HEK293T (cell line): ENCODE measurements at regions not wholly inside any gene's neighbourhood (a gene's known extent, or its start where the extent isn't known, plus 50 kb on each side); places are given as distances from the start of the nearest gene placed in this dataset.
A peak's percentile ranks its signal among the peaks of the same experiment; 100 is the strongest.

Experiments
- CTCF ChIA-PET: fragments of 350-600 bp; formaldehyde crosslinking; extraction: SDS; loops from one replicate; lab custom pipeline; 2021; ENCODE audit warnings: antibody characterized with exemption, inconsistent platforms; lab: Yijun Ruan, JAX
- POLR2A ChIA-PET: fragments of 350-600 bp; formaldehyde crosslinking; extraction: SDS; loops from one replicate; lab custom pipeline; 2020; ENCODE audit warnings: antibody characterized with exemption, inconsistent platforms; lab: Yijun Ruan, JAX
- DNase-seq: peaks from one replicate; pipeline ENCODE4 v3.0.0; 2012; ENCODE audit warnings: mixed read lengths; ENCODE audit errors: extremely low spot score
- ARNT ChIP-seq: fragments of 450-650 bp; IDR thresholded peaks from 2 replicates; pipeline ENCODE4 v1.6.1; 2017; ENCODE audit warnings: mild to moderate bottlenecking
- BHLHE40 ChIP-seq: fragments of 450-650 bp; IDR thresholded peaks from 2 replicates; pipeline ENCODE4 v1.6.1; 2016; ENCODE audit warnings: mild to moderate bottlenecking, moderate library complexity, borderline replicate concordance
- CTBP1 ChIP-seq: fragments of 450-650 bp; IDR thresholded peaks from 2 replicates; pipeline ENCODE4 v1.6.1; 2016; ENCODE audit warnings: borderline replicate concordance
- ELF4 ChIP-seq: fragments of 450-650 bp; IDR thresholded peaks from 2 replicates; pipeline ENCODE4 v1.6.1; 2017; ENCODE audit warnings: antibody characterized with exemption
- FOXA1 ChIP-seq: fragments of 450-650 bp; IDR thresholded peaks from 2 replicates; pipeline ENCODE4 v1.6.1; 2016; ENCODE audit warnings: mild to moderate bottlenecking
- FOXK2 ChIP-seq: fragments of 450-650 bp; IDR thresholded peaks from 2 replicates; pipeline ENCODE4 v1.6.1; 2016; ENCODE audit warnings: mild to moderate bottlenecking
- FOXM1 ChIP-seq: fragments of 450-650 bp; IDR thresholded peaks from 2 replicates; pipeline ENCODE4 v1.6.1; 2017; ENCODE audit warnings: mild to moderate bottlenecking, borderline replicate concordance
- HDGF ChIP-seq: fragments of 450-650 bp; IDR thresholded peaks from 2 replicates; pipeline ENCODE4 v1.6.1; 2017; ENCODE audit warnings: antibody characterized with exemption, borderline replicate concordance
- L3MBTL2 ChIP-seq: fragments of 450-650 bp; conservative IDR thresholded peaks from 2 replicates; pipeline ENCODE4 v1.6.1; 2016; ENCODE audit warnings: mild to moderate bottlenecking
- LEF1 ChIP-seq: fragments of 450-650 bp; IDR thresholded peaks from 2 replicates; pipeline ENCODE4 v1.6.1; 2017; ENCODE audit warnings: mild to moderate bottlenecking, borderline replicate concordance
- NFRKB ChIP-seq: fragments of 450-650 bp; IDR thresholded peaks from 2 replicates; pipeline ENCODE4 v1.6.1; 2016; ENCODE audit warnings: mild to moderate bottlenecking, moderate library complexity
- SP1 ChIP-seq: fragments of 450-650 bp; IDR thresholded peaks from 2 replicates; pipeline ENCODE4 v1.6.1; 2017
- SUZ12 ChIP-seq: fragments of 450-650 bp; IDR thresholded peaks from 2 replicates; pipeline ENCODE4 v1.6.1; 2016; ENCODE audit warnings: mild to moderate bottlenecking
- TARDBP ChIP-seq: fragments of 450-650 bp; IDR thresholded peaks from 2 replicates; pipeline ENCODE4 v1.6.1; 2016
- ZNF384 ChIP-seq: fragments of 450-650 bp; IDR thresholded peaks from 2 replicates; pipeline ENCODE4 v1.6.1; 2016
- TF ChIP-seq, protein P1 (sequence below): fragments of 450-650 bp; IDR thresholded peaks from 2 replicates; pipeline ENCODE4 v1.6.1; 2016

DNA sequence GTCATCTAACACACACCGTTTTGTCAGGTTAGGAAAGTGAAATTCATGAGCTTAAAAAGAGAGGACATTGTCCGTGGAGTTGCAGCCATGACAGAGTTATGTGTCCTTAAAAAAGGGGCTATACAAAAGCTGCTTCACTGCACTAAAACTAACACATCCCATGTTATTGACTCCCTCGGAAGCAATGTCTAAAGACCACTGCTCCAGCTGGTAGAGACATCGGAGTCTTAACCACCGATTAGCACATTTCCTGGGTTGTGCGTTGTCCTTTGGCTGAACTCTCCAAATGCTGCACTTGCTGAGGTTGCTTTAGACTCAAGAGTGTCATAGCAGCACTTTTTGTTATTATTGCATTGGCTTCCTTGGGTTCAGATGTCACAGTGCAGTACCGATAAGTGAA, 128.3 kb upstream of the C9orf72 start:
- ChIA-PET POLR2A (no interaction called here), CTCF (interaction anchor here (0.6 kb wide), 1 partner anchor 746 kb away, joined by 4 read pairs; no protein-coding TSS in a partner anchor)
- no peak for DNase-seq
- TF ChIP-seq LEF1 = no peak
- TF ChIP-seq FOXM1 = no peak
- TF ChIP-seq SP1 = no peak
- TF ChIP-seq CTBP1 = no peak
- TF ChIP-seq SUZ12 = no peak

DNA sequence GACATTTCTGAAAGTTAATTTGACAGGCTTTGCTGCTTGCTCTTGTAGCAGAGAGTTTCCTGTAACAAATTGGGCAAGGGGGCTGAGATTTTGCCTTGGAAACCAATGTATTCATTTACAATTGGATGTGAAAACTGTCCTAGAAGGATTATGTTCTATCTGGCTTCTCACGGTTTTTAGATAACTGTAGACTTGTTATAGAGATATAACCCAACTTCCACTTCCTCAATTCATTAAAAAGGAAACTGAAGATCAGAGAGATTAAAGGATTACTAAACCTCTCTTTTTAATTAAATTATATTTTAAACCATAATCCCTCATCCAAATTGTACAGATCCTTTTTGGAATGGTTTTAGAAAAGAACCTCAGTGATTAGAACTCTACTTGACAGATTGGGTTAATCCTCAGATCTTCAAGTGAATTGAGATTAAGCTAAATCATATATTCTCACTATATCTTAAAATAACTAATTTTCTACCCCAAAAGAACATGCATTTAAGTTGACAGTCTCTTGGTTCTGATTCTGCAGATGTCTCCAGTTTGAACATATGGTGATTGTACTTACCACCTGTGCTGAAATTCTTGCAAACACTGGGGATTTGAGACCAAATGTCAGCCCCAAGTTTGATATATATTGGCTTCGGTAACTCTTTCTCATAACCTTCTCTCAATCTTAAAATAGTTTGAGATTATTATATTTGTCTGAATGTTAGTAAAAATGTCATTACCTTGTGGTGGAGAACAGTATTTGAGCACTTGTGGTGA, 130.1 kb upstream of the C9orf72 start:
- ChIA-PET CTCF (interaction anchor here (0.6 kb wide), 1 partner anchor 702 kb away, joined by 3 read pairs; no protein-coding TSS in a partner anchor), POLR2A (no interaction called here)

DNA sequence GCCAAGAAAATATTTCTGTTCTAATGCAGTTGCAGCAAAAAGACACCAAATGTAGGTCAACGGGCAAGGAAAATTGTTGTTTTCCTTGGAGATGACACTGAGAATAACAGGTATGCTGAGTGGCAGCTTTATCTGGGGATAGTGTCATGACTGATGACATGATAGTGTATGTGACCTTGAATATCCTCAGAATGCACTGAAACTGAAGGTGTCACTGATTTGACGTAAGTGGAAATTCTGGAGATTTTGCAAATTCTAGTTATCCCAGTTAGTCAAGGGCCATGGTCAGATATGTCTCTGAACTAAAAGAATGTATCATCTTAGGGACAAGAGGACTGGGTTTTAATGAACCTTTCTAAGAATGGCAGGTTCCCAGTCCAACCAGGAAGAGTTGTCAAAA, 138.0 kb upstream of the C9orf72 start:
- ChIA-PET CTCF (no interaction called here), POLR2A (no interaction called here)
- no peak for DNase-seq

More for the DNA sequence above, 130.1 kb upstream of the C9orf72 start:
- DNase-seq = no peak
- TF ChIP-seq ELF4 (no peak), HDGF (no peak), CTBP1 (no peak), FOXA1 (no peak), FOXK2 (no peak), ZNF384 (no peak)
- TF ChIP-seq, protein P1, sequence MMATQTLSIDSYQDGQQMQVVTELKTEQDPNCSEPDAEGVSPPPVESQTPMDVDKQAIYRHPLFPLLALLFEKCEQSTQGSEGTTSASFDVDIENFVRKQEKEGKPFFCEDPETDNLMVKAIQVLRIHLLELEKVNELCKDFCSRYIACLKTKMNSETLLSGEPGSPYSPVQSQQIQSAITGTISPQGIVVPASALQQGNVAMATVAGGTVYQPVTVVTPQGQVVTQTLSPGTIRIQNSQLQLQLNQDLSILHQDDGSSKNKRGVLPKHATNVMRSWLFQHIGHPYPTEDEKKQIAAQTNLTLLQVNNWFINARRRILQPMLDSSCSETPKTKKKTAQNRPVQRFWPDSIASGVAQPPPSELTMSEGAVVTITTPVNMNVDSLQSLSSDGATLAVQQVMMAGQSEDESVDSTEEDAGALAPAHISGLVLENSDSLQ = no peak

DNA sequence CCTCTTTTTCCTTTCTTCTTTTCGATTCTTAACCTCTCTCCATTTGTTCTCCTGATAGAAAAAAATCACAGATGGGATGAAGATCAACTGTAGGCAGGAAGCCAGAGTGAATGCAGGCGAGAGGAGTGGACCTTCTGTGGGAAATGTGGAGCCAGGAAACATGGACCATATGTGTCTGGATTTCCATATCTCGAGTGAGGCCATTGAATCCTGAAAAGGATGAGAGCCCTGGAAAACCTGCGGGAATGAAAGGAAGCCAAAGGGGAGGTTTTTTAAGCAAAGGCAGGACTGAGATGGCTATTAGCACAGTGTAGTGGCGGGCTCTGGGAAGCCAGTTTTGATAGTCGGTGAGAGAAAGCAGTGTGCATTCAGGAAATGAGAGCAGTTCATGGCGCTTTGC, 139.5 kb upstream of the C9orf72 start:
- POLR2A ChIA-PET = no interaction called here
- CTCF ChIA-PET = no interaction called here

More for the DNA sequence above, 138.0 kb upstream of the C9orf72 start:
- TF ChIP-seq FOXM1 (no peak), ARNT (no peak), TARDBP (no peak), BHLHE40 (no peak)

DNA sequence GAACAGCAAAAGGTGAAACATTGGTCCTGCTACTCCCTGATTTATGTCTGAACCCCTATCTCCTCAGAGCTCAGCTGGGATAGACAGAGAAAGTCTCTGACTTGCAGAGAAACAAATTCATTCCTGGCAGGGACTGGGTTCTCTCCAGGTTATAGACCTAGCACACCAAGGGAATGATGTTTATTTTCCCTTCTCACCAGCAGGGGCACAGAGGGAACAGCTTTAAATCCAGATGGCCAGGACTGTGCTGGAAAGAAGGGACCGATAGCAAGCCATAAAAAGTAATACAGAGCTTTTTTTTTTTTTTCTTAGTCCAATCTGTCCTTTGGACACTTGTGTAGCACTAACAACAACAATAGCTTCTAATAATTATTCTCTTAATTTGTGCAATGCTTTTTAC, 141.1 kb upstream of the C9orf72 start:
- peak; percentile 31 for DNase-seq
- TF ChIP-seq ARNT (no peak), HDGF (no peak), FOXM1 (no peak)
- POLR2A ChIA-PET = no interaction called here
- CTCF ChIA-PET = interaction anchor here (0.6 kb wide), 2 partner anchors 487 to 1350 kb away, joined by 3 read pairs; no protein-coding TSS in a partner anchor

More for the DNA sequence above, 139.5 kb upstream of the C9orf72 start:
- TF ChIP-seq SUZ12 = no peak
- DNase-seq = no peak

DNA sequence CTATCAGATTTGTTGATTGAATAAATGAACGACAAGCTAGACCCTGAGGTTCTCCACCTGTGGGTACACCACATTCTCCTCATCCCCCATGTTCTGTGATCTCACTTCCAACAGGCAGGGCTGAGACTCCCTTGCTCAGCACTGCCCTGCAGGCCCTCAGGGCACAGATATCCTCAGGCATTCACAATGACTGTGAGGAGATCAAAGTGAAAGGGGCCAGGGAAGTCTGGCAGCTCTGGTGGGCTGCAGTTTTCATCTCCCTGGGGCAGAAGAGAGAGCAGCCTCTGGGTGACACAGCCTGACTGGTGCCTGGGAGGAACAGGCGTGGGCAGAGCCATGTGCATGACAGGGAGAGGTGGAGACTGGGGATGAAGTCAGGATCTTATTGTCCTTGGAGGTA, 142.4 kb upstream of the C9orf72 start:
- POLR2A ChIA-PET = no interaction called here
- CTCF ChIA-PET = interaction anchor here (0.6 kb wide), 1 partner anchor 177 kb away, joined by 3 read pairs; no protein-coding TSS in a partner anchor
- no peak for TF ChIP-seq BHLHE40
- no peak for TF ChIP-seq ARNT
- TF ChIP-seq NFRKB = no peak
- TF ChIP-seq ZNF384 = no peak
- no peak for TF ChIP-seq FOXA1
- TF ChIP-seq FOXK2 = no peak
- TF ChIP-seq FOXM1 = no peak
- no peak for TF ChIP-seq ELF4
- no peak for TF ChIP-seq SP1
- no peak for TF ChIP-seq LEF1
- TF ChIP-seq, protein P1 = no peak
- no peak for TF ChIP-seq TARDBP
- TF ChIP-seq HDGF = no peak
- TF ChIP-seq SUZ12 = no peak
- TF ChIP-seq CTBP1 = no peak
- TF ChIP-seq L3MBTL2 = no peak
- no peak for DNase-seq

DNA sequence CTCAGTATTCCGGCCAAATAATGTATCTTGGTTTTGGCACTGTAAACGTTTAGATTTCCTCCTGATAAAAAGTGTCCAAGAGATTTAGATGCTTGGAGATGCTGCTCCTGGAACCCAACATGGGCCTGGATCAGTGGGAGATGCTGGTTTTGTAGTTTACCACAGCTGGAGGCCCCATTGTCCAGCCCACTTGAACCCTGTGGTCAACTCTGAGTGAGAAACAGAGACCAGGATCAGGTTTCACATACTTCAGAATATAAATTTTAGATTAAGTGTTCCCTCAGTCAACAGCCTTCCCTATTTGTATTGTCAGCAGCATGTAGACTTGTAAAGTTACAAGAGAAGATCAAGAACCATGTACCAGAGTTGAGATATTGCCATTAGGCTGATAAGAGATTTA, 144.7 kb upstream of the C9orf72 start:
- TF ChIP-seq NFRKB (no peak), TARDBP (no peak), SUZ12 (no peak), SP1 (no peak), ZNF384 (no peak), LEF1 (no peak), FOXK2 (no peak), ARNT (no peak)
- POLR2A ChIA-PET = no interaction called here
- CTCF ChIA-PET = no interaction called here
- DNase-seq = no peak
